Mammary epithelial cell (primary cell): ENCODE measurements at regions not wholly inside any gene's neighbourhood (a gene's known extent, or its start where the extent isn't known, plus 50 kb on each side); places are given as distances from the start of the nearest gene placed in this dataset.

Source experiments
- CTCF ChIP-seq, 2 donors: IDR thresholded peaks in 1 of 2; conservative IDR thresholded peaks in 1 of 2; 2 replicates each; pipeline ENCODE4 v1.5.1; 2011 to 2012; ENCODE audit warnings: inconsistent platforms in 2 of 2, low read length in 2 of 2, mild to moderate bottlenecking in 2 of 2, control low read depth in 1 of 2, low read depth in 1 of 2; ENCODE audit not compliant: insufficient read depth in 1 of 2; ENCODE audit errors: extremely low read depth in 1 of 2
- EZH2 ChIP-seq: IDR thresholded peaks from 2 replicates; pipeline ENCODE4 v1.6.1; 2012; ENCODE audit warnings: low read length, inconsistent platforms, borderline replicate concordance

- TF ChIP-seq CTCF (conservative IDR thresholded peaks at IDR 0.05 in 1 of 2, IDR thresholded peaks at IDR 0.05 in 1 of 2; ENCODE audit: extremely low read depth in 1 of 2, insufficient read depth in 1 of 2, low read depth in 1 of 2, low read length in 2 of 2) (no peak), EZH2 (no peak)
These were observed 130.1 kb upstream of the PRICKLE2 start for GRCh38 chr3:64355401-64355807.
